ENCODE measurements at regions not wholly inside any gene's neighbourhood (a gene's known extent, or its start where the extent isn't known, plus 50 kb on each side); places are given as distances from the start of the nearest gene placed in this dataset.

GRCh38 chr18:59987102-59987501, 87.3 kb downstream of the PMAIP1 start:
- no peak for TF ChIP-seq EZH2 (IDR thresholded peaks at IDR 0.05; ENCODE audit: borderline replicate concordance, low read length)
- no peak for TF ChIP-seq CTCF (conservative IDR thresholded peaks at IDR 0.05 in 1 of 2, IDR thresholded peaks at IDR 0.05 in 1 of 2; ENCODE audit: extremely low read depth in 1 of 2, insufficient read depth in 1 of 2, low read depth in 1 of 2, low read length in 2 of 2)

All from mammary epithelial cell (primary cell).